WERI-Rb-1 (cell line): ENCODE measurements at regions not wholly inside any gene's neighbourhood (a gene's known extent, or its start where the extent isn't known, plus 50 kb on each side); places are given as distances from the start of the nearest gene placed in this dataset.
A peak's percentile ranks its signal among the peaks of the same experiment; 100 is the strongest.

Source experiments
- DNase-seq: peaks from one replicate; pipeline ENCODE4 v3.0.0-alpha.2; 2020
- H3K27ac ChIP-seq: fragments of 250-450 bp; sonication (Bioruptor Pico); 2 replicates; pipeline ENCODE4 v1.5.1; 2020; ENCODE audit warnings: mild to moderate bottlenecking, moderate library complexity
- H3K27me3 ChIP-seq: fragments of 250-450 bp; sonication (Bioruptor Pico); 2 replicates; pipeline ENCODE4 v1.5.1; 2021; ENCODE audit warnings: mild to moderate bottlenecking, low read depth, moderate library complexity; ENCODE audit not compliant: insufficient read depth, severe bottlenecking
- H3K36me3 ChIP-seq: fragments of 250-450 bp; sonication (Bioruptor Pico); 2 replicates; pipeline ENCODE4 v1.5.1; 2020; ENCODE audit warnings: mild to moderate bottlenecking, moderate library complexity
- H3K4me3 ChIP-seq: 2 replicates; pipeline ENCODE4 v1.5.1; 2011; ENCODE audit warnings: low read depth, mild to moderate bottlenecking, control low read depth, low read length
- H3K9me3 ChIP-seq: fragments of 250-450 bp; sonication (Bioruptor Pico); 2 replicates; pipeline ENCODE4 v1.5.1; 2021; ENCODE audit warnings: mild to moderate bottlenecking, moderate library complexity; ENCODE audit not compliant: severe bottlenecking
- CTCF ChIP-seq: IDR thresholded peaks from 2 replicates; pipeline ENCODE4 v1.5.1; 2011; ENCODE audit warnings: low read depth, mild to moderate bottlenecking, control low read depth, inconsistent platforms, low read length

DNA sequence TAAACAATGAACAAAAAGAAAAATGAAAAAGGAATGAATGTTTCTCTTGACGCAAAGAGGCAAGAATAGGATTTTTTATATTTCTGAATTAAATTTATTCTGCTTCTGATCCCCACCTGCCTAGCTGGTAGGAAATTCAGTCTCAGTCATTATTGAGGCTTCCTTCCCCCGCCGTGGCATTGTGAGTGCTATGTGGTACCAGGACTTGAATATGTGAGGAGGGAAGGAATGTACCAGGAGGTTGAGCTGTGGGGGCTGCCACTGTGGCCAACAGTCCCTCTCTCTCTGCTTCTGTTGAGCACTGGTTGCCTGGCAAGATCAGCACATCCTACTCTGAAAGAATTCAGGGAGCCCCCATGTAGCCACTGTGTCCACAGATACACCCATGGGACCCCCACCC is 368.1 kb upstream of the JARID2 start:
- no peak for DNase-seq
- H3K27ac ChIP-seq, result no peak overlapping the region

DNA sequence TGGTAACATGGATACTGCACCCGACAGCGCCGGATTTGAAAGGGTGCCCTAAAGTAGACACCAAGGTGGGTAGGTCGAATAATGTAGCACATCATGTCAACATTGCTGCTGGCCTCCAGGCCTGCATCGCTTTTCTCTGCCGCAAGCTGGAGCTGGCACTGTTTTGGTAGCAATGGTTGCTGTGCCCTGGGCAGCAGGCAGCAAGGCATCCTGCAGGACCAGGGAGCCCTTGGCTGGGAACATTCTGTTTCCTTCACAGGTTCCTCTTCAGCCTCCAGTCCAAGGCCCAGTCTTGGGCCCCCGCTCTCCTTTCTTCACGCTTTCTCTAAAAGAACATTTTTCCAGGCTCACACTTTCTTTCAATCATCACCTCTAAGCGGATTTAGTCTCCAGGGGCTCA is 365.8 kb upstream of the JARID2 start:
- H3K36me3 ChIP-seq, result no peaks in the 10 kb centered on the region
- no peak overlapping the region for H3K27ac ChIP-seq
- H3K27me3 ChIP-seq, result no peaks in the 10 kb centered on the region
- peaks cover 4% of the 10 kb centered on the region for H3K9me3 ChIP-seq
- TF ChIP-seq CTCF, result 0 out of 2 replicates have a peak, but pooled peaks have one; percentile 6
- no peak overlapping the region for H3K4me3 ChIP-seq
- DNase-seq, result peak; percentile 51

More for the DNA sequence above, 368.1 kb upstream of the JARID2 start:
- TF ChIP-seq CTCF, result no peak
- no peaks in the 10 kb centered on the region for H3K36me3 ChIP-seq
- peaks cover 4% of the 10 kb centered on the region for H3K9me3 ChIP-seq
- H3K4me3 ChIP-seq, result no peak overlapping the region
- no peaks in the 10 kb centered on the region for H3K27me3 ChIP-seq

GRCh38 chr6:14880677-14881076 is 365.2 kb upstream of the JARID2 start:
- TF ChIP-seq CTCF, result no peak
- no peak overlapping the region for H3K4me3 ChIP-seq
- H3K36me3 ChIP-seq, result no peaks in the 10 kb centered on the region
- no peaks in the 10 kb centered on the region for H3K27me3 ChIP-seq
- H3K9me3 ChIP-seq, result peaks cover 4% of the 10 kb centered on the region
- no peak overlapping the region for H3K27ac ChIP-seq
- DNase-seq, result no peak

GRCh38 chr6:14881398-14881797 is 364.5 kb upstream of the JARID2 start:
- Histone ChIP-seq H3K27me3 (no peaks in the 10 kb centered on the region), H3K9me3 (peaks cover 4% of the 10 kb centered on the region), H3K4me3 (no peak overlapping the region), H3K27ac (no peak overlapping the region), H3K36me3 (no peaks in the 10 kb centered on the region)
- TF ChIP-seq CTCF, result no peak
- no peak for DNase-seq

GRCh38 chr6:14882394-14883026 is 363.4 kb upstream of the JARID2 start:
- no peaks in the 10 kb centered on the region for H3K27me3 ChIP-seq
- no peak overlapping the region for H3K27ac ChIP-seq
- no peak for TF ChIP-seq CTCF
- no peak for DNase-seq
- H3K36me3 ChIP-seq, result no peaks in the 10 kb centered on the region
- no peaks in the 10 kb centered on the region for H3K9me3 ChIP-seq
- H3K4me3 ChIP-seq, result no peak overlapping the region

DNA sequence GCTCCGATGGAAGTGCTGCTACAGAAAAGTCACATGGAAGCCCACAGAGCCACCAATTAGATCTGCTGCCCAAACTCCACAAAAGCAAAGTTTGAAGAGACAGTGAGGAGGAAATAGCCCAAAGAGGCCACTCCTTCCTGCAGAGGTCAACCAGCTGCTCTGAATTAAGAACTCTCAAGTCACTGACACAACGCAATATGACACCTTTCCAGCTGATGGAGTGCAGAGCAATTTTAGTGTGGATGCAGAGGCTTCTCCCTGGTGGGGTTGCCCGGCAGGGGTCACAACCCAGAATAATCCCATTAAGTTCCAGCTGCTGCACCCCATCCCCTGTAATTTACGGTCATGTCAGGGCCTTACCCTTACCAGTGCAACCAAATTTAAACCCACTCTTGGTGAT is 361.9 kb upstream of the JARID2 start:
- Histone ChIP-seq H3K27me3 (no peaks in the 10 kb centered on the region), H3K9me3 (no peaks in the 10 kb centered on the region), H3K36me3 (no peaks in the 10 kb centered on the region), H3K27ac (no peak overlapping the region), H3K4me3 (no peak overlapping the region)
- DNase-seq, result no peak
- no peak for TF ChIP-seq CTCF
